H9 (cell line): ENCODE measurements at regions not wholly inside any gene's neighbourhood (a gene's known extent, or its start where the extent isn't known, plus 50 kb on each side); places are given as distances from the start of the nearest gene placed in this dataset.

Experiments
- DNase-seq: peaks from one replicate; pipeline ENCODE4 v3.0.0-alpha.2; 2017
- H2AFZ ChIP-seq: one replicate; pipeline ENCODE4 v1.6.1; 2013; ENCODE audit warnings: mild to moderate bottlenecking, low read length, control low read depth, moderate library complexity
- H2AK5ac ChIP-seq: 2 replicates; pipeline ENCODE4 v1.6.1; 2013; ENCODE audit warnings: low read length, control low read depth, mixed read lengths; ENCODE audit not compliant: insufficient read length
- H2BK120ac ChIP-seq: one replicate; pipeline ENCODE4 v1.6.1; 2013; ENCODE audit warnings: low read depth, mild to moderate bottlenecking, low read length, control low read depth, inconsistent platforms; ENCODE audit not compliant: poor library complexity, severe bottlenecking
- H2BK12ac ChIP-seq: 2 replicates; pipeline ENCODE4 v1.6.1; 2013; ENCODE audit warnings: low read length, control low read depth, mixed read lengths, low read depth; ENCODE audit not compliant: insufficient read length
- H2BK15ac ChIP-seq: 2 replicates; pipeline ENCODE4 v1.6.1; 2013; ENCODE audit warnings: low read depth, low read length, control low read depth
- H2BK20ac ChIP-seq: one replicate; pipeline ENCODE4 v1.6.1; 2013; ENCODE audit warnings: low read depth, mild to moderate bottlenecking, low read length, control low read depth, inconsistent platforms; ENCODE audit not compliant: poor library complexity, severe bottlenecking
- H2BK5ac ChIP-seq: 2 replicates; pipeline ENCODE4 v1.6.1; 2013; ENCODE audit warnings: low read length, control low read depth, mixed read lengths; ENCODE audit not compliant: insufficient read length
- H3K14ac ChIP-seq: 2 replicates; pipeline ENCODE4 v1.6.1; 2013; ENCODE audit warnings: low read length, control low read depth; ENCODE audit not compliant: insufficient read depth
- H3K18ac ChIP-seq: 2 replicates; pipeline ENCODE4 v1.6.1; 2013; ENCODE audit warnings: low read depth, mild to moderate bottlenecking, mixed read lengths, low read length, control low read depth; ENCODE audit not compliant: insufficient read length
- H3K23ac ChIP-seq: 2 replicates; pipeline ENCODE4 v1.6.1; 2013; ENCODE audit warnings: low read length, control low read depth, mixed read lengths, low read depth; ENCODE audit not compliant: insufficient read length
- H3K23me2 ChIP-seq: 2 replicates; pipeline ENCODE4 v1.6.1; 2013; ENCODE audit warnings: low read depth, mild to moderate bottlenecking, mixed read lengths, low read length, control low read depth; ENCODE audit not compliant: insufficient read length, poor library complexity, severe bottlenecking
- H3K27ac ChIP-seq: 2 replicates; pipeline ENCODE4 v1.5.1; 2013; ENCODE audit warnings: low read length, control low read depth, mixed read lengths, low read depth; ENCODE audit not compliant: insufficient read length
- H3K27me3 ChIP-seq: 2 replicates; pipeline ENCODE4 v1.6.1; 2013; ENCODE audit warnings: low read length, control low read depth, inconsistent platforms; ENCODE audit not compliant: insufficient read depth
- H3K4ac ChIP-seq: 2 replicates; pipeline ENCODE4 v1.6.1; 2013; ENCODE audit warnings: low read depth, mild to moderate bottlenecking, control low read depth, inconsistent platforms, low read length, moderate library complexity
- H3K4me1 ChIP-seq: 2 replicates; pipeline ENCODE4 v1.6.1; 2013; ENCODE audit warnings: low read length, control low read depth, inconsistent platforms; ENCODE audit not compliant: insufficient read depth
- H3K4me2 ChIP-seq: 2 replicates; pipeline ENCODE4 v1.6.1; 2013; ENCODE audit warnings: low read length, control low read depth, mixed read lengths; ENCODE audit not compliant: insufficient read length, insufficient read depth
- H3K56ac ChIP-seq: 2 replicates; pipeline ENCODE4 v1.6.1; 2013; ENCODE audit warnings: low read depth, mild to moderate bottlenecking, mixed read lengths, low read length, control low read depth; ENCODE audit not compliant: insufficient read length
- H3K79me1 ChIP-seq: 2 replicates; pipeline ENCODE4 v1.6.1; 2013; ENCODE audit warnings: low read depth, mild to moderate bottlenecking, moderate library complexity, low read length, control low read depth, inconsistent platforms; ENCODE audit not compliant: insufficient read depth, poor library complexity, severe bottlenecking
- H3K79me2 ChIP-seq: 2 replicates; pipeline ENCODE4 v1.6.1; 2013; ENCODE audit warnings: low read length, control low read depth, inconsistent platforms; ENCODE audit not compliant: insufficient read depth
- H3K9ac ChIP-seq: 2 replicates; pipeline ENCODE4 v1.6.1; 2013; ENCODE audit warnings: low read length, control low read depth, mixed read lengths; ENCODE audit not compliant: insufficient read length; ENCODE audit errors: extremely low read depth
- H3K9me3 ChIP-seq: one replicate; pipeline ENCODE4 v1.6.1; 2013; ENCODE audit warnings: low read depth, low read length, inconsistent platforms; ENCODE audit not compliant: control insufficient read depth
- H3T11ph ChIP-seq: one replicate; pipeline ENCODE4 v1.6.1; 2013; ENCODE audit warnings: mild to moderate bottlenecking, low read length, control low read depth, inconsistent platforms
- H4K20me1 ChIP-seq: one replicate; pipeline ENCODE4 v1.6.1; 2013; ENCODE audit not compliant: control insufficient read depth, insufficient read length, insufficient read depth
- H4K5ac ChIP-seq: 2 replicates; pipeline ENCODE4 v1.6.1; 2013; ENCODE audit warnings: low read depth, mild to moderate bottlenecking, mixed read lengths, low read length, control low read depth; ENCODE audit not compliant: insufficient read length
- H4K8ac ChIP-seq: replicated peaks from 2 replicates; pipeline ENCODE4 v1.6.1; 2013; ENCODE audit warnings: low read length, control low read depth, mixed read lengths, low read depth; ENCODE audit not compliant: insufficient read length
- H4K91ac ChIP-seq: 2 replicates; pipeline ENCODE4 v1.6.1; 2013; ENCODE audit warnings: low read depth, mild to moderate bottlenecking, moderate library complexity, mixed read lengths, low read length, control low read depth; ENCODE audit not compliant: insufficient read length
- H3K27ac Mint-ChIP-seq, 3 experiments: 2 replicates in 2 of 3; 3 replicates in 1 of 3; pipeline ENCODE4 v1.8.0; 2020 to 2021; ENCODE audit warnings: mixed read lengths in 3 of 3, mild to moderate bottlenecking in 1 of 3, moderate library complexity in 1 of 3
- H3K27me3 Mint-ChIP-seq: 2 replicates; pipeline ENCODE4 v1.8.0; 2021; ENCODE audit warnings: low read depth, mild to moderate bottlenecking, moderate library complexity, mixed read lengths
- H3K36me3 Mint-ChIP-seq, 3 experiments: 2 replicates in 2 of 3; 3 replicates in 1 of 3; pipeline ENCODE4 v1.8.0; 2020 to 2021; ENCODE audit warnings: low read depth in 3 of 3, mixed read lengths in 3 of 3; ENCODE audit not compliant: insufficient read depth in 1 of 3
- H3K4me1 Mint-ChIP-seq, 2 experiments: 2 replicates each; pipeline ENCODE4 v1.8.0; 2020; ENCODE audit warnings: mixed read lengths in 2 of 2
- H3K4me3 Mint-ChIP-seq, 2 experiments: 2 replicates in 1 of 2; 3 replicates in 1 of 2; pipeline ENCODE4 v1.8.0; 2020 to 2021; ENCODE audit warnings: mild to moderate bottlenecking in 2 of 2, mixed read lengths in 2 of 2, moderate library complexity in 1 of 2
- H3K9me3 Mint-ChIP-seq, 2 experiments: 2 replicates in 1 of 2; 3 replicates in 1 of 2; pipeline ENCODE4 v1.8.0; 2020; ENCODE audit warnings: mild to moderate bottlenecking in 2 of 2, mixed read lengths in 2 of 2, moderate library complexity in 1 of 2
- WGBS: extraction: QIAGEN DNeasy Blood & Tissue Kit; methylation state at CpG from one replicate; pipeline ENCODE4 v1.1.7; 2013; ENCODE audit warnings: missing lambda C conversion rate, low lambda C conversion rate, mixed read lengths; ENCODE audit not compliant: insufficient read length; ENCODE audit errors: extremely low coverage; 5-methylcytosine and 5-hydroxymethylcytosine counted together
- TF ChIP-seq, protein P1 (sequence below): fragments of 200-600 bp; sonication (generic); conservative IDR thresholded peaks from 3 replicates; pipeline ENCODE4 v1.8.0; 2021; ENCODE audit warnings: antibody characterized with exemption, mild to moderate bottlenecking

GRCh38 chr5:91611746-91612145 is 228.6 kb upstream of the ARRDC3 start:
- no peak overlapping the region for H3K56ac ChIP-seq
- DNase-seq = no peak
- H4K91ac ChIP-seq = no peak overlapping the region
- no CpG with 5 or more reads among the region's 2 CpGs for WGBS
- Mint-ChIP-seq H3K4me3 (no peak overlapping the region), H3K27me3 (no peaks in the 10 kb centered on the region), H3K27ac (no peak overlapping the region), H3K4me1 (no peaks in the 10 kb centered on the region), H3K36me3 (no peaks in the 10 kb centered on the region), H3K9me3 (no peaks in the 10 kb centered on the region)
- no peaks in the 10 kb centered on the region for H3K79me1 ChIP-seq
- no peaks in the 10 kb centered on the region for H3K9me3 ChIP-seq
- H3K23me2 ChIP-seq = no peaks in the 10 kb centered on the region
- H3K4me1 ChIP-seq = no peaks in the 10 kb centered on the region
- no peak overlapping the region for H3K9ac ChIP-seq
- no peak overlapping the region for H3K14ac ChIP-seq
- no peak overlapping the region for H2BK20ac ChIP-seq
- no peak overlapping the region for H2AK5ac ChIP-seq
- H3K23ac ChIP-seq = no peak overlapping the region
- no peak overlapping the region for H2AFZ ChIP-seq
- H3K4me2 ChIP-seq = no peak overlapping the region
- H3T11ph ChIP-seq = no peak overlapping the region
- H4K20me1 ChIP-seq = no peaks in the 10 kb centered on the region
- no peak overlapping the region for H3K18ac ChIP-seq
- H3K27me3 ChIP-seq = no peaks in the 10 kb centered on the region
- H3K4ac ChIP-seq = no peak overlapping the region
- H4K5ac ChIP-seq = no peak overlapping the region
- H3K27ac ChIP-seq = no peak overlapping the region
- TF ChIP-seq, protein P1, sequence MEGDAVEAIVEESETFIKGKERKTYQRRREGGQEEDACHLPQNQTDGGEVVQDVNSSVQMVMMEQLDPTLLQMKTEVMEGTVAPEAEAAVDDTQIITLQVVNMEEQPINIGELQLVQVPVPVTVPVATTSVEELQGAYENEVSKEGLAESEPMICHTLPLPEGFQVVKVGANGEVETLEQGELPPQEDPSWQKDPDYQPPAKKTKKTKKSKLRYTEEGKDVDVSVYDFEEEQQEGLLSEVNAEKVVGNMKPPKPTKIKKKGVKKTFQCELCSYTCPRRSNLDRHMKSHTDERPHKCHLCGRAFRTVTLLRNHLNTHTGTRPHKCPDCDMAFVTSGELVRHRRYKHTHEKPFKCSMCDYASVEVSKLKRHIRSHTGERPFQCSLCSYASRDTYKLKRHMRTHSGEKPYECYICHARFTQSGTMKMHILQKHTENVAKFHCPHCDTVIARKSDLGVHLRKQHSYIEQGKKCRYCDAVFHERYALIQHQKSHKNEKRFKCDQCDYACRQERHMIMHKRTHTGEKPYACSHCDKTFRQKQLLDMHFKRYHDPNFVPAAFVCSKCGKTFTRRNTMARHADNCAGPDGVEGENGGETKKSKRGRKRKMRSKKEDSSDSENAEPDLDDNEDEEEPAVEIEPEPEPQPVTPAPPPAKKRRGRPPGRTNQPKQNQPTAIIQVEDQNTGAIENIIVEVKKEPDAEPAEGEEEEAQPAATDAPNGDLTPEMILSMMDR = no peak
- H4K8ac ChIP-seq = no peak overlapping the region
- H2BK15ac ChIP-seq = no peak overlapping the region
- H2BK12ac ChIP-seq = no peak overlapping the region
- no peaks in the 10 kb centered on the region for H3K79me2 ChIP-seq
- no peak overlapping the region for H2BK120ac ChIP-seq
- no peak overlapping the region for H2BK5ac ChIP-seq
